H54 (cell line): ENCODE measurements at regions not wholly inside any gene's neighbourhood (a gene's known extent, or its start where the extent isn't known, plus 50 kb on each side); places are given as distances from the start of the nearest gene placed in this dataset.
"Not testable (repeated sequence)": the region's sequence is repeated elsewhere in the genome, so short reads cannot be mapped to it uniquely, and the experiment has no call there.

ENCODE experiments used
- DNase-seq: peaks from one replicate; pipeline ENCODE4 v3.0.0; 2011; ENCODE audit warnings: low spot score, mixed read lengths; ENCODE audit not compliant: insufficient read length
- FAIRE-seq: peaks from 3 replicates; lab custom pipeline; 2011; peaks lifted over from hg19 to GRCh38; lab: Jason Lieb, UNC
- POLR2A ChIP-seq: IDR thresholded peaks from 2 replicates; pipeline ENCODE4 v1.6.1; 2011; ENCODE audit warnings: low read depth, mild to moderate bottlenecking, low read length

- no peak for TF ChIP-seq POLR2A
- FAIRE-seq (no peak), DNase-seq (peak; percentile 40)
Measured at GRCh38 chr4:26048378-26048882, 134.4 kb downstream of the SMIM20 start.

DNA sequence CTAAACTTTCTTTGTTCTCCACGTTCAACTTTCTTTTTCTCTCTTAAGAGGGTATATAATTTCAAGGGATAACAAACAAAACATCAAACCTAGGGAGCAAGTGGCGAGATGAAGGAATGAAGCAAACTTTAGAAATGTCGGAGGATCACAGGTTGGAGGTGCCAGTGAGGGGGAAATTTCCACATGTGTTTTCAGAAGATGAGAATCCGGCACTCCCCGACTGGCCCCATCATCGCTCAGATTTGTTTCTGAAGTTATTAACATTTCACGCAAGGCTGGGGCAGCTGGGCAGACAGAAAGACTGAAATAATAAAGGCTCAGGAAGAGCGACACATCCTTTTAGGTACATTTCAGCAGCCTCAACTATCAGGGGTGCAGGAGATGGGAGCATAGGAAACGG, 134.9 kb downstream of the SMIM20 start:
- DNase-seq (no peak), FAIRE-seq (no peak)
- TF ChIP-seq POLR2A, result no peak

DNA sequence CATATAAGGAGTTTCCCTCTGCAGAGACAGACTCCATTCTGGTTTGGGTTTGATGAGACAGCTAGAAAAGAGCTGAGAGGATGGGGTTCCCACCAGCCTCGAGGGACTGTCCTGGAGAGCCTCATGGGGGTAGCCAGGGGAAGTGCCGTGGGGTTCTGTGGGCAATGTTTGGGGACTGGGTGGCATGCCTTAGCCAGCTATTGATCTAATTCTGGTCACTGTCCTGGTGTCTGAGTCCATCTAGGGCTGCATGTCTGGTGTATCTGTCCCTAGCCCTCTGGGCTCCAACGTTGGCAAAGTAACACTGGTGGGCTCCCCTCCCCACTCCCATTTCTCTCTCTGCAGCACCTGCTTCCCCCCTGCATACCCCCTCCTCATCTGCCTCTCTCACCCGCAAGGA, 135.4 kb downstream of the SMIM20 start:
- FAIRE-seq, result no peak
- no peak for TF ChIP-seq POLR2A

DNA sequence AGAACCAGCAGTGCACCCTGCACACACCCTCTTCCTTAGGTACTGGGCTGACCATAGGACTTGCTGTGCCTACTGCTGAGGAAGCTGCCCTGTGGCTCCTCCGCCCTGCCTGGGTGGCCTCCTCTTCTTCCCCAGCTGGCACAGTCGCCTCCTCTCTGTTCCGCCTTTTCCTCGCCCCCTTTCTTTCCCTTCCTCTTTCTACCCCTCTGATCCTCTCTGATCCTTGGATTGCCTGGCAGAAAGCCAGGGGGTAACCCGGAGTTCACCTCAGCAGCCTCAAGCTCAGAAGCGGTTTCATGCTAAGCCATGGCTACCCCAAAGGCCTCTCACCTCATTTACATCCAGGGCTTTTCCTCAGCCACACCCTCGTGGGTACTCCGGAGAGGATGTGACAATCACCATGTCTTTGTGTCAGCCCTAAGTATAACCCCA, 136.2 kb downstream of the SMIM20 start:
- FAIRE-seq, result no peak
- DNase-seq, result no peak
- TF ChIP-seq POLR2A, result no peak

More for the DNA sequence above, 135.4 kb downstream of the SMIM20 start:
- DNase-seq, result no peak

- TF ChIP-seq POLR2A, result no peak
- FAIRE-seq (no peak), DNase-seq (no peak)
Measured at GRCh38 chr4:26050671-26051070, 136.7 kb downstream of the SMIM20 start.

DNA sequence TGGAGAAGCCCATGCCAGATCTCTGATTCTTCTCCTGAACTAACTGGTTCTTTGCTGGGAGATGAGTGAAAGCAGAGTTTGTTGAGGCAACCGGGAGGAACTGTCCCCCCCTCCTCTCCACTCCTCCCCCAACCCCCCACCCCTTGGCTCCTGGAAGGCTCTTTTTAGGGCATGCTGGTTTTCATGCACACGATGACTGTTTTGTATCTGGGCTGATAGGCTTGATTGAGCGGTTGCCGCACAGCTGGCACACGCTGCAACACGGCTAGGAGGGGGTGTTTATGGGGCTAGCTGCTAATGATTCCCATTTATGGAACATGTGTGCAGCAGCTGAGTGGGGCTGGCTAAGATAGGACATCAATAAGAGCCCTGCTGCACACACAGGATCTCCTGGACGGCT, 137.2 kb downstream of the SMIM20 start:
- no peak for DNase-seq
- TF ChIP-seq POLR2A, result no peak
- FAIRE-seq, result no peak

DNA sequence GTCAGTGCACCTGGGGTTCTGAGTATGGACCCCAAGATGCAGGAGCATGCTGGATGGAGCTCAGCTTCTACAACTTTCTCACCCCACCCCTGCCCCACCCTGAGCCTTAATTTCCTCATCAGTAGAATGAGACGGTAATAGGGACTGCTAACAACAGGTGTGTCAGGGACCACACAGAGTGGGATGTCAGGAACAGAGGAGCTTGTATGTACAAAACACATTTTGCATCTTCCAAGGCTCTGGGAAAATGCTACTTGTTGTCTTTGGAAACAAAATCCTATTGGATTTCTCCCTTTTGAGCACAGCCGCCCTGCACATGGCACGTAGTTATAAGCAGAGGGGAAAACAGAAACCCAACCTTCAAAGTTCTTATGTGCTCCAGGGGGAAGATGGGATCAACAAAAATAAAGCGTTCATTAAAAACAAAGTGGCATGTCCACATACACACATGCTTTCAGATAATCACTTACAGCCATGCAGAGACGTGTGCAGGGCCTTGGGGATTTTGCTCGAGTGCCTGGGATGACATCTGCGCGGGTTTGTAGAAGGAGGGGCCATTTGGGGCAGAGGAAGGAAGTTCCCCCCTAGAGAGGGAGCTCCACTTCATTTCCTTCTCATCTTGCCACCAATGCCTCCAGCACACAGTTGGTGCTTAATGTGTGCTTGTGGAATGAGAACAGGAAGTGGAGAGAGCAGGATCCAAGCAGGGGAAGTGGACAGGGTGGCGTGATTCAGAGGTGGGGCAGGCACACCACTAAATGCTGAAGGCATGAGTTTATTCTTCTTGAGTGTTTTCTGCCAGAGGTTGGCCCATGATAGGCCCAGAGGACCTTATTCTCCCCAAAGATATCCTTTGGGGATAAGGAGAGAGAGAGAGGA, 138.9 kb downstream of the SMIM20 start:
- no peak for FAIRE-seq

GRCh38 chr4:26053761-26054160, 139.7 kb downstream of the SMIM20 start:
- DNase-seq (no peak), FAIRE-seq (no peak)
- TF ChIP-seq POLR2A, result no peak

More for the DNA sequence above, 138.9 kb downstream of the SMIM20 start:
- no peak for TF ChIP-seq POLR2A
- DNase-seq, result no peak

DNA sequence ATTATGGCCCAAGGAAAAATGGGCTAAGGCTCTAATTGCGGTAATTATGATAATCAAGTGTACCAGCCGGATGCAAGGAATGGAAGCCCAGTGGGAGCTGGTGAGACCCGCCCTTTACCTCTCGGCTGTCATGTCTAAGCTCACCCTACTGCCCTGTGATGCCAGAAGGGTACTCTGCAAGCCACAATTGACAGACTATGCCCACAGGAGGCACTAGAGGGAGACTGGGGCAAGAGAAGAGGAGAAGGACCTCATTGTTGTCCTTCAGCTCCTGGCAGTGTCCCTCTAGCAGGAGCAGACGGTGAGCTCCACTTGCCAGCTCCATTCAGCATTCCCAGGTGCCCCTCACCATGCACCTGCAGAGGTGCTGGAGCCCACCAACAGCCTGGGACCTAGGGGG, 141.8 kb downstream of the SMIM20 start:
- DNase-seq (no peak), FAIRE-seq (no peak)
- no peak for TF ChIP-seq POLR2A

DNA sequence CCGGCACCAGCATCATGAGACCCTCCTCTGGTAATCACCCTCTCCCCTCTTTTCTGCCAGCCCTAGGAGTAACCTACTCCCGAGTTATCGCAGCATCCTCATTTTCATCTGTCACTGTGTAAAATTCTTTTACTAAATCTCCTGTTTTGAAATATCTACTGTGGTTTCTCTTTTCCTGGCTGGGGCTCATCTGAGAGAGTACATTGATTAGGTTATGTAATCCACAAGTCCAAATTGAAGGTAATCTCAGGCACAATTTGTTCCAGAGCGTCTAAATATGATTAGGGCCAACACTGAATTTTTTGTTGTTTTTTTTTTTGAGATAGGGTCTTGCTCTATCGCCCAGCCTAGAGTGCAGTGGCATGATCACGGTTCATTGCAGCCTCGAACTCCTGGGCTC, 142.4 kb downstream of the SMIM20 start:
- no peak for DNase-seq
- no peak for TF ChIP-seq POLR2A
- FAIRE-seq, result no peak

DNA sequence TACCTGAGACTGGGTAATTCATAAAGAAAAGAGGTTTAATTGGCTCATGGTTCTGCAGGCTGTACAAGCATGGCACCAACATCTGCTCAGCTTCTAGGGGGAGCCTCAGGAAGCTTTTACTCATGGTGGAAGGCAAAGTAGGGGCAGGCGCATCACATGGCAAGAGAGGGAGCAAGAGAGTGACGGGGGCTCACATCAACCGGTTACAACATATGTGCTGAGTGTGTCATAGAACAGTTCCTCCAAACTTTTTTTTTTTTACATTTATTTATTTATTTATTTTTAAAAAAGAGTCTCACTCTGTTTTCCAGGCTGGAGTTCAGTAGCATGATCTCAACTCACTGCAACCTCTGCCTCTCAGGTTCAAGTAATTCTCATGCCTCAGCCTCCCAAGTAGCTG, 143.8 kb downstream of the SMIM20 start:
- FAIRE-seq, DNase-seq: not testable (repeated sequence)

DNA sequence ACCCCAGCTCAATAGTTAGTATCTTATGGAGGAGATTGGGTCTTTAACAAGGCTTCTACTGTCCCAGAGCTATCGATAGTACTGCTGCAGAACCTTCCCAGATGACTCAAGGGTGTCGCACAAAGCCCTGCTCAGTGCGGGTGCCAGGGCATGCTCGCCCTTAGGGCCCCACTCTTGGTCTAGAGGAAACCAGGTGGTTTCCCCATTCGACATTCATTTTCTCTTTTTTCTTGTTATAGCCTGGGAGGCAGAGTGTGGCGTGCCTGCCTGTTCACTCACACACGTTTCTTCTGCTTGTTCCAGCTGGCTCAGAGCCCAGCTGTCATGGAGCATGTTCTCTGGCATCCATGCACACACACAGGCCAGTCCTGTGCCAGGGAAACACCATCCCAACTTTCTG, 144.5 kb downstream of the SMIM20 start:
- DNase-seq (no peak), FAIRE-seq (no peak)
- no peak for TF ChIP-seq POLR2A

DNA sequence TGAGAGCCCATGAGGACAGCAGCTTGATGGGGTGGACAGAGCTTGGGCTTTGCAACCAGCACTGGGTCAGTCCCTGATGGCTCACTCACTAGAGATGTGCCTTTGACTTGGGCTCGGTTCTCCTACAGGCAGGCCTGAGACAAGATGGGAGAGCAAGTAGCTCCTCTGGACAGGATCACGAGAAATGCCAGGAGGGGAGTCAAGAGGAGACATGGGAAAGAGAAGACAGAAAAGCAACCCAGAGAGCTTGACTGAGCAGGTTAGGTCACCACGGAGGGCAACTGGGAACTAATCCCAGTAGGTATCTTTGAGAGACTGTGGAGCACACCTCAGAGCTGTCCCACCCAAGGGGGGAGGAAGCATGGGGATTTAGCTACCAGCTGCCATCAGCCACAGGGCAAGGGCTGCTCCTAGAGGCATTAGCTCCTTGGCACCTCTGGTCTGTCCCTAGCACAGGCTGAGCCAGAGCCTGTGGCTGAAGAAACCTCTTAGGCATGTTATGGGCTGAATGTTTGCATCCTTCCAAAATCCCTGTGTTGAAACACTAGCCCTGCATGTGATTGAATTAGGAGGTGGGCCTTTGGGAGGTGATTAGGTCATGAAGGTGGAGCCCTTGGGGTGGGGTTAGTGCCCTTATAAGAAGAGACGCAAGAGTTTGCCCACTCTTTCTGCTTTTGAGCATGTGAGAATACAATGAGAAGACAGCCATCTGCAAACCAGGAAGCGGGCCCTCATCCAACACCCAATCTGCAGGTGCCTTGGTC, 145.6 kb downstream of the SMIM20 start:
- DNase-seq (no peak), FAIRE-seq (no peak)
- TF ChIP-seq POLR2A, result no peak

GRCh38 chr4:26060286-26060685, 146.3 kb downstream of the SMIM20 start:
- DNase-seq (no peak), FAIRE-seq (no peak)
- TF ChIP-seq POLR2A, result no peak
